ENCODE measurements at regions not wholly inside any gene's neighbourhood (a gene's known extent, or its start where the extent isn't known, plus 50 kb on each side); places are given as distances from the start of the nearest gene placed in this dataset.

GRCh38 chr18:73920033-73920432, 227.6 kb downstream of the FBXO15 start:
- DNase-seq, result no peak

GRCh38 chr18:73918816-73919215, 228.8 kb downstream of the FBXO15 start:
- no peak for DNase-seq

GRCh38 chr18:73917046-73917445, 230.6 kb downstream of the FBXO15 start:
- DNase-seq, result no peak

GRCh38 chr18:73913505-73913904, 234.1 kb downstream of the FBXO15 start:
- no peak for DNase-seq

- DNase-seq, result peak in 1 of 2 donors; percentile 6
Measured at GRCh38 chr18:73908323-73908722, 239.3 kb downstream of the FBXO15 start.

GRCh38 chr18:73901566-73901965, 246.1 kb downstream of the FBXO15 start:
- DNase-seq, result no peak

- no peak for DNase-seq
Measured at GRCh38 chr18:73901151-73901550, 246.5 kb downstream of the FBXO15 start.

- no peak for DNase-seq
Measured at GRCh38 chr18:73900106-73900835, 247.4 kb downstream of the FBXO15 start.

- DNase-seq, result no peak
Measured at GRCh38 chr18:73897517-73897916, 250.1 kb downstream of the FBXO15 start.

- no peak for DNase-seq
Measured at GRCh38 chr18:73896685-73897084, 250.9 kb downstream of the FBXO15 start.

GRCh38 chr18:73895701-73896100, 251.9 kb downstream of the FBXO15 start:
- peak in 1 of 2 donors; percentile 9 for DNase-seq

GRCh38 chr18:73893880-73894279, 253.8 kb downstream of the FBXO15 start:
- DNase-seq, result no peak

- no peak for DNase-seq
Measured at GRCh38 chr18:73891572-73892421, 255.8 kb downstream of the FBXO15 start.

GRCh38 chr18:73888565-73888964, 259.1 kb downstream of the FBXO15 start:
- DNase-seq, result no peak

GRCh38 chr18:73887801-73888200, 259.8 kb downstream of the FBXO15 start:
- no peak for DNase-seq

GRCh38 chr18:73884868-73885267, 262.8 kb downstream of the FBXO15 start:
- DNase-seq, result no peak

- no peak for DNase-seq
Measured at GRCh38 chr18:73881396-73881917, 266.2 kb downstream of the FBXO15 start.

- no peak for DNase-seq
Measured at GRCh38 chr18:73880387-73880786, 267.2 kb downstream of the FBXO15 start.

GRCh38 chr18:73879766-73880165, 267.9 kb downstream of the FBXO15 start:
- DNase-seq, result no peak

GRCh38 chr18:73879328-73879727, 268.3 kb downstream of the FBXO15 start:
- no peak for DNase-seq

GRCh38 chr18:73869182-73869581, 278.5 kb downstream of the FBXO15 start:
- no peak for DNase-seq

- no peak for DNase-seq
Measured at GRCh38 chr18:73861771-73862170, 285.9 kb downstream of the FBXO15 start.

GRCh38 chr18:73859837-73860397, 287.7 kb downstream of the FBXO15 start:
- no peak for DNase-seq
